ENCODE measurements at regions not wholly inside any gene's neighbourhood (a gene's known extent, or its start where the extent isn't known, plus 50 kb on each side); places are given as distances from the start of the nearest gene placed in this dataset.
A peak's percentile ranks its signal among the peaks of the same experiment; 100 is the strongest.

- peak; percentile 24; the same call in 1 of the 2 replicates for TF ChIP-seq GLIS1 (tag by site-specific recombination; IDR thresholded peaks at IDR 0.05)
- TF ChIP-seq ZSCAN18 (tag by site-specific recombination; IDR thresholded peaks at IDR 0.05), result no peak
Observed at GRCh38 chr15:29924750-29925149, 102.5 kb upstream of the TJP1 start (continued).

GRCh38 chr15:29922191-29922590, 99.9 kb upstream of the TJP1 start:
- CTCF ChIA-PET, result interaction anchor here (0.6 kb wide), 1 partner anchor 30 kb away, joined by 3 read pairs; no protein-coding TSS in a partner anchor
- no peaks in the 10 kb centered on the region for H3K36me3 ChIP-seq (ENCODE audit: control insufficient read depth in 2 of 2, insufficient read depth in 1 of 2, low read length in 2 of 2)
- H3K27ac ChIP-seq (ENCODE audit: extremely low read depth, low read depth, low read length), result no peak overlapping the region
- H3K4me3 ChIP-seq (ENCODE audit: low read depth, low read length), result no peak overlapping the region
- POLR2A ChIA-PET, result no interaction called here
- H3K4me1 ChIP-seq (ENCODE audit: control insufficient read depth, insufficient read depth, low read length), result peaks cover 18% of the 10 kb centered on the region
- no peaks in the 10 kb centered on the region for H3K9me3 ChIP-seq (ENCODE audit: control insufficient read depth, insufficient read depth, low read depth, low read length)
- TF ChIP-seq GLI4 (tag by site-specific recombination; IDR thresholded peaks at IDR 0.05) (no peak), HIC1 (tag by site-specific recombination; IDR thresholded peaks at IDR 0.05) (no peak), ZNF248 (tag by site-specific recombination; IDR thresholded peaks at IDR 0.05) (no peak), ZNF223 (tag by site-specific recombination; IDR thresholded peaks at IDR 0.05) (no peak), ZNF26 (tag by site-specific recombination; IDR thresholded peaks at IDR 0.05) (no peak), ZNF19 (tag by site-specific recombination; IDR thresholded peaks at IDR 0.05; ENCODE audit: low read depth) (no peak), ZBTB17 (tag by site-specific recombination; IDR thresholded peaks at IDR 0.05) (no peak), ZNF776 (tag by site-specific recombination; IDR thresholded peaks at IDR 0.05; ENCODE audit: borderline replicate concordance) (no peak), ZNF510 (tag by site-specific recombination; IDR thresholded peaks at IDR 0.05; ENCODE audit: insufficient replicate concordance) (no peak), ZBTB10 (tag by site-specific recombination; IDR thresholded peaks at IDR 0.05) (no peak), PRDM1 (tag by site-specific recombination; IDR thresholded peaks at IDR 0.05) (no peak), KLF10 (tag by site-specific recombination; IDR thresholded peaks at IDR 0.05) (no peak), ZNF624 (tag by site-specific recombination; IDR thresholded peaks at IDR 0.05) (no peak), ZNF391 (tag by site-specific recombination; IDR thresholded peaks at IDR 0.05; ENCODE audit: borderline replicate concordance, low read depth) (no peak), ZNF148 (tag by site-specific recombination; IDR thresholded peaks at IDR 0.05; ENCODE audit: borderline replicate concordance) (no peak), ZNF621 (tag by site-specific recombination; IDR thresholded peaks at IDR 0.05) (no peak), MEIS1 (CRISPR knock-in tag; IDR thresholded peaks at IDR 0.05; ENCODE audit: borderline replicate concordance) (no peak), BCL6B (tag by site-specific recombination; IDR thresholded peaks at IDR 0.05) (no peak)

Measured in HEK293 (cell line).